DMS53 treated with DMSO at 0.1 percent for 48 hours (cell line): ENCODE measurements at regions not wholly inside any gene's neighbourhood (a gene's known extent, or its start where the extent isn't known, plus 50 kb on each side); places are given as distances from the start of the nearest gene placed in this dataset.

Experiments
- DNase-seq: peaks from one replicate; lab custom pipeline; 2025; ENCODE audit not compliant: unreplicated experiment; lab: John Stamatoyannopoulos, UW

DNA sequence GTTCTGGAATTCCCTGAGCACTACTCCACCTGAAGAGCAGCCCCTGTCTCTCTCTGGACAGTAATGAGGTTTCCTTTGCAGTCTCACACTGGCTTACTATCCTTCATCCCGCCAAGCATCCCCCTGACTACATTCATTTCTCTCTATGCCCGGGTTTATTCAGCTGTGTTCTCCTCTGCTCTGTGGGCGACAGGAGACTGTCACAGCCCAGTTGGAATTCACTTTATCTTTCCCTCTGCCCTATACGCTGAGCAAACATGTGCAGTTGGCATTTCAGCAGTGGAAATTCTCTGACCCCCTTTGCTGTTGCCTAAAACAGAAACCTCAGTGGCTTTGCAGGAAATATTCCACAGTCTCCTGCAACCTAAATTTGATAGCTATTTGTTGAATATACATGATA lies 83.5 kb upstream of the MAX start:
- DNase-seq: no peak

DNA sequence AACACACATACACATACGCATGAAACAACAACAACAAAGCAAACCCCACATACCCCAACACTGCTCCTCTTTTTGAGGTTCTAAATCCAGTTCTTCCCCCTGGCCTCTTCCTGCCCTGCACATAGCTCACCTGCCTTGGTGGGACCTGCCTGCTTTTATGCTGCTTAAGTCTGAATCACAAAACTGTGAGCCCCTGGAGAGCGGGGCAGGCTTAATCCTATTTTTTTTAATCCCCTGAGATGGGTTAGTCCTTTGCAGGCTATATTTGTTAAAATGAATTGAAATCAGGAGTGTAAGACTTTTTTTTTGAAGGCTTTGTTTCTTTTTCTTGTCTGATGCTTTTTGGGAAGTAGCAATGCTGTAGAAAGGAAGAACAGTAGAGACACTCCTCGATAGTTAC lies 84.6 kb upstream of the MAX start:
- no peak for DNase-seq

- DNase-seq: no peak
Measured at GRCh38 chr14:65187421-65188049, 85.2 kb upstream of the MAX start.

GRCh38 chr14:65190312-65190711 lies 88.0 kb upstream of the MAX start:
- no peak for DNase-seq

GRCh38 chr14:65191716-65192115 lies 89.4 kb upstream of the MAX start:
- DNase-seq: no peak

- no peak for DNase-seq
Measured at GRCh38 chr14:65192686-65193085, 90.4 kb upstream of the MAX start.

DNA sequence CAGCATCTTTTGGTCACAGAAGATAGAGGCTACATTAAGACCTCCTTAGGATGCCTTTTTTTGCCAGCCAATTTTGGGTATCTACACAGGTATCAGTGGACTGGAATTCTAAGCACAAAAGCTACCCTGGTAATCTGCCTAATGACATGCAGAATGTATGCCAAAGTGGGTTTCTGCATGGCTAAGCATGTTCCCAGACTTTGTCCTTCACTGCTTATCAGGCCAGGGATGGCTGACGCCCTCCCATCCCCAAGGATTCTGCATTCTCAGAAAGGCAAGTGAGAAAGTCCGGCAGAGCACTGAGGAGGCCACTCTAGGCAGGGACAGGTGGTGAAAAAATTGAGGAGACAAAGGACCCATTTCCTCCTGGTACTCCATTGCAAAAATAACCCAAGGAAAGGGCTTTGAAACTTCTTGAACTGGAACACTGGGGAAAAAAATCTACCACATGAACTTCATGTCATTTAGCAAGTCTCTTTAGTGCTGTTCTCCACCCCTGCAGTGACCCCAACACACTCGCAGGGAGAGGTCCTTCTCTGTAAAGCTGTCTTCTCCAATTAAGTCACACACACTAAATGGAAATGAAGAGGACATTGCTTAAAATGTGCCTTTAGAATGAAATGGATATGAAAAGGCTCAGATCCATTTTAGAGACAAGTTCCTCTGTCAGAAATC lies 91.7 kb upstream of the MAX start:
- DNase-seq: no peak

DNA sequence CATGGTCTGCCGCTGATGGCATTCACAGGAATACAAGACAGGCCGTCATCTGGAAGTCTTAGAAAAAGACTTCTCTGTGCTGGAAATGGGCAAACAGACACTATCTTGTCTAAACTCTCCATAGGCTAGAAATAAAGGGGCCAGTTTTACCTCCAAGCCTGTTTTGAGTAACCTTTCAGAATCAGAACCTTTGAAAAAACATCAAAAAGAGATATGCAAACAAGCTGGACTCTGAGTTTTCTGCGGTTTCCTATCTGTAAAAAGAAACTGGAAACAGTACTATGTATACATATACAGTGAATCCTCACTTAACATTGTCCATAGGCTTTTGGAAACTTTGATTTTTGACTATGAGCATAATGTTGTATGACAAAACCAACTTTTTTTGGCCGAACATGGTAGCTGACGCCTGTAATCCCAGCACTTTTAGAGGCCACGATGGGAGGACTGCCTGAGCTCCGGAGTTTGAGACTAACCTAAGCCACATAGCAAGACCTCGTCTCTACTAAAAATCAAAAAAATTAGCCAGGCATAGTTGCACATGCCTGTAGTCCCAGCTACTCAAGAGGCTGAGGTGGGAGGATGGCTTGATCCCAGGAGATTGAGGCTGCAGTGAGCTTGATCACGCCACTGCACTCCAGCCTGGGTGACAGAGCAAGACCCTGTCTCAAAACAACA lies 92.9 kb upstream of the MAX start:
- no peak for DNase-seq

DNA sequence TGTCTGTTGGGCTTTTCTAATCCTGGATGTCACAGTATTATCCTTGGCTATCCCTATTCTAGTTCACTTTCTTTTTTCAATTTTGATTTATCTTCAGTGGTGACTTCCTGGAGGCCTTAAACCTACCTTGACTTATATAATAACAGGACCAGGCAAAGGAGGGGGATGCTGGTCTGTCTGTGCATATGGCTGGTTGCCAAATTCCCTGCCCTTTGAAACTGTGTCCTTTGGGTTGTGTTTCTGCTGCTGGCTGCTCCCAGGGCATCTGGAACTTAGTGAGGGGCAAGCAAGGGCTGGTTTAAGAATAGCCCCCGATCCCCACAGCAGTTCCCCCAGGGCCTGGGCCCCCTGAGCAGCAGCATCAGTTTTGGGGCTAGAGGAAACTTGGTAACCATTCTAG lies 96.0 kb upstream of the MAX start:
- DNase-seq: no peak

DNA sequence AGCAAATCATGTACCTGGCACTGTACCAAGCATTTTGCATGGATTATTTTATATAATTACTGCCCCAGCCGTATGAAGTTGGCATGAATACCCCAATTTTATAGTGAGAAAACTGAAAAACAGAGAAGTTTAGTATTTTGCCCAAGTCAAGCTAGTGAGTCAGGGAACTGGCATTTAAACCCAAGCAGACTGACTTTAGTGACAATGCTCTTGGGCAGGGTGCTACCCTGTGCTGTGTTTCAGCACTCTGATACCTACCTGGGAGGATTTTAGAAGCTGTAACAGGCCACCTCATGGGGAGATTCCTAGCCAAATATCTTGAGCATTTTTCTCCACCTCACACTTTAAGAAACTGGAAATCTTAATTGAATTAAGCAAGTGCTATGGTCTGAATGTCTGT lies 98.1 kb upstream of the MAX start:
- DNase-seq: no peak

GRCh38 chr14:65203574-65203973 lies 101.3 kb upstream of the MAX start:
- DNase-seq: no peak

- no peak for DNase-seq
Measured at GRCh38 chr14:65204056-65204455, 101.7 kb upstream of the MAX start.

DNA sequence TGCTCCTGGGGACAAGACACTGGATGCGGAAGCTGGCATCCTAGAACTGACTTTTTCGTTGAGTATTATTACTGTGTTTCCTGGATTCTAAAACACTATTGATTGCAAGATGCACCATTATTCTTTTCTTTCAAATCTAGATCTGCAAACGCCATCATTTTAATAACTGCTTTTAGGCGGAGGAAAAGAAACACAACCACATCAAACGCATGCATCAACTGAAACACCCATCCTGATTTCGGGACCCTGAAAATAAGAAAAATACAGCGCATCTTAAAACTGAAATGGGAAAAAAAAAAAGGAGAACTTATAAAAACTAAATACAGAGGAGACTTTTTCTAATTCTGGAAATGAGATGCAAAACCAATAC lies 103.7 kb upstream of the MAX start:
- no peak for DNase-seq

- DNase-seq: no peak
Measured at GRCh38 chr14:65206448-65207096, 104.3 kb upstream of the MAX start.

- no peak for DNase-seq
Measured at GRCh38 chr14:65208548-65208947, 106.2 kb upstream of the MAX start.

DNA sequence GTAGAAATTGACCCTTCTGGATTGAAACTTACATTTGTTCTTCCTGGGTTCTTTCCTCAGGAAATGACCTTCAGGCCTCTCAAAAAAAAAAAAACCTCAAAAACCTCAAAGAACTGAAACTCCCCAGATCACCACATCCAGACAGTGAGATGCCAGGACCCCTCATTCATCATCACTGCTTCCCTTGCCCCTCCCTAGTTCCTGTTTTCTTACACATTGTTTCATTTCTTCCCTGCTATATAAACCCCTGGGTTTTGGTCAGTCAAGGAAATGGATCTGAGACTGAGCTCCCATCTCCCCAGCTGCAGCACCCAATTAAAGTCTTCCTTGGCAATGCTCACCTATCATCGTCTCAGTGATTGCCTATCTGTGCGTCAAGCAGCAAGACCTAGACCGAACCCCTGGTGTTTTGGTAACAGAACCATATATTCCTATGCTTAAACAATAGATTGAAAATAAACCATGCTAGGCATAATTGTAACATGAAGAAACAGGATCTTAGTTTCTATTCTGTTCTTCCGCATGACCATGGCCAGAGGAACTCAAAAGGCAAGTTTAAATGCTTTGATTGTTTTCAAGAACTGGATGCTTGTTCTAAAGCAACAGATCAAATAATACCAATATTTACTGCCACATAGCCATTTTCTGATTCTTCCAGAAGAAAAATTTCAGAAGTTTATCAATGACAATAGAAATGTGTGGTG lies 108.0 kb upstream of the MAX start:
- DNase-seq: no peak

DNA sequence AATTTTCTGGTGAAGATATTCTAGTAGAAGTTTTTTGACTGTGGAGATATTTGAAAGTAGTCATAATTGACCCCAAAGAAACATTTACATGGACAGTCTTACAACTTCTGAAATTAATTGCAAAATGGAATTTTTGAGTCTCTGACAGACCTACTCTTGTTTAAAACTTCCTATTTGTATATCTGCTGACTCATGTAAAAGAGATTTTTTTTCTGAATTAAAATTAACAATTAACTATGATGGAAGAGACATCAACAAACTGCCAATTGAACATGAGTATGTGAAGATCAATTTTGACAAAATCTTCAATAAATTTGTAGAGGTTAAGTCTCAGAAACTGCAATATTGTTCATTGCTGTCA lies 108.5 kb upstream of the MAX start:
- no peak for DNase-seq

- DNase-seq: peak; percentile 6
Measured at GRCh38 chr14:65211341-65211987, 109.1 kb upstream of the MAX start.

DNA sequence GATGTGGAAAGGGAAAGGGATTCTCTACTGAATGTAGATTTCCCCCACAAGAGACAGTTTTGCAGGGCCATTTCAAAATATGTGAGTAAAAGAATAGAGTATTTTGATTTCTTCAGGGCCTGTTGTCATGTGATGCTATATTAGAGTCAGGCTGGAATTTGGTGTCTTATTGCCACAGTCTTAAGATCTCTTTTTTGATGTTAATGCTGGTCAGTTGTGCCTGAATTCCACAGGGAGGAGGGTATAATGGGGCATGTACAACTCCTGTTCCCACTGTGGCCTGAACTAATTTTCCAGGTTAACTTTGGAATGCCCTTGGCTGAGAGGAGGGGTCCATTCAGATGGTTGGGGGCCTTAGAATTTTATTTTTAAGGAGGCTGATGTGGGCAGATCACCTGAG lies 111.0 kb upstream of the MAX start:
- DNase-seq: no peak

DNA sequence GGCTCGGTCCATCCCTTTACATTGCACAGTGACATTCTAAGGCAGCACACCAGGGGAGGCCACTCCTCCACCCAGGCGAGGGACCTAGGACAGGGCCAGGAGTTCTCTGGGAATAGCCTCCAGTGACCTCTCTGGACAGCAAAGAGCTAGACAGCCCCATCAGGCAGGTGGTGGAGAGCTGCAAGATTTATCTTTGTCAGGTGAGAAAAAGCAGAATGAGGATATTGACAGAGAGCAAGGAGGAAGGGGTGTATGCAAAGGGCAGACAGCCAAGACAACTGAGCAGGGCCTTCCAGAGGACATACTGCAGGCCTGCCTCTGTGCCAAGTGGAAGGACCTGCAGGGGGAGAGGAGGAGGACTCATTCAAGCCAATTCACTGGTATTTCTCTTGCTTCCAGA lies 112.4 kb upstream of the MAX start:
- no peak for DNase-seq

GRCh38 chr14:65219353-65219752 lies 117.0 kb upstream of the MAX start:
- DNase-seq: no peak
